Ishikawa (cell line): ENCODE measurements at regions not wholly inside any gene's neighbourhood (a gene's known extent, or its start where the extent isn't known, plus 50 kb on each side); places are given as distances from the start of the nearest gene placed in this dataset.

Source experiments
- CEBPB ChIP-seq: IDR thresholded peaks from 2 replicates; pipeline ENCODE4 v1.6.1; 2012
- CREB1 ChIP-seq: IDR thresholded peaks from 2 replicates; pipeline ENCODE4 v1.6.1; 2012; ENCODE audit warnings: low read depth
- EGR1 ChIP-seq: IDR thresholded peaks from 2 replicates; pipeline ENCODE4 v1.6.1; 2012
- EP300 ChIP-seq: IDR thresholded peaks from 2 replicates; pipeline ENCODE4 v1.6.1; 2012; ENCODE audit warnings: borderline replicate concordance
- FOXM1 ChIP-seq: IDR thresholded peaks from 2 replicates; pipeline ENCODE4 v1.6.1; 2012; ENCODE audit warnings: low read depth, borderline replicate concordance
- MAX ChIP-seq: IDR thresholded peaks from 2 replicates; pipeline ENCODE4 v1.6.1; 2012
- NFIC ChIP-seq: IDR thresholded peaks from 2 replicates; pipeline ENCODE4 v1.6.1; 2012
- RAD21 ChIP-seq: IDR thresholded peaks from 2 replicates; pipeline ENCODE4 v1.6.1; 2012; ENCODE audit warnings: low read depth
- TAF1 ChIP-seq: IDR thresholded peaks from 2 replicates; pipeline ENCODE4 v1.6.1; 2012; ENCODE audit warnings: low read depth, mild to moderate bottlenecking
- TCF12 ChIP-seq: IDR thresholded peaks from 2 replicates; pipeline ENCODE4 v1.6.1; 2012; ENCODE audit warnings: low read depth
- TEAD4 ChIP-seq: IDR thresholded peaks from 2 replicates; pipeline ENCODE4 v1.6.1; 2012
- YY1 ChIP-seq: IDR thresholded peaks from 2 replicates; pipeline ENCODE4 v1.6.1; 2012; ENCODE audit warnings: low read depth
- ZBTB7A ChIP-seq: IDR thresholded peaks from 2 replicates; pipeline ENCODE4 v1.6.1; 2012; ENCODE audit warnings: low read depth
- TF ChIP-seq, protein P1 (sequence below): IDR thresholded peaks from 2 replicates; pipeline ENCODE4 v1.6.1; 2012; ENCODE audit warnings: low read depth, mild to moderate bottlenecking
- TF ChIP-seq, protein P2 (sequence below): IDR thresholded peaks from 2 replicates; pipeline ENCODE4 v1.6.1; 2012

- TF ChIP-seq RAD21 (no peak), EP300 (no peak), YY1 (no peak), MAX (no peak), TCF12 (no peak), CREB1 (no peak), ZBTB7A (no peak), TEAD4 (no peak)
Observed at GRCh38 chr5:11958321-11958720, 54.1 kb upstream of the CTNND2 start.

- TF ChIP-seq ZBTB7A: no peak
- TF ChIP-seq, protein P1, sequence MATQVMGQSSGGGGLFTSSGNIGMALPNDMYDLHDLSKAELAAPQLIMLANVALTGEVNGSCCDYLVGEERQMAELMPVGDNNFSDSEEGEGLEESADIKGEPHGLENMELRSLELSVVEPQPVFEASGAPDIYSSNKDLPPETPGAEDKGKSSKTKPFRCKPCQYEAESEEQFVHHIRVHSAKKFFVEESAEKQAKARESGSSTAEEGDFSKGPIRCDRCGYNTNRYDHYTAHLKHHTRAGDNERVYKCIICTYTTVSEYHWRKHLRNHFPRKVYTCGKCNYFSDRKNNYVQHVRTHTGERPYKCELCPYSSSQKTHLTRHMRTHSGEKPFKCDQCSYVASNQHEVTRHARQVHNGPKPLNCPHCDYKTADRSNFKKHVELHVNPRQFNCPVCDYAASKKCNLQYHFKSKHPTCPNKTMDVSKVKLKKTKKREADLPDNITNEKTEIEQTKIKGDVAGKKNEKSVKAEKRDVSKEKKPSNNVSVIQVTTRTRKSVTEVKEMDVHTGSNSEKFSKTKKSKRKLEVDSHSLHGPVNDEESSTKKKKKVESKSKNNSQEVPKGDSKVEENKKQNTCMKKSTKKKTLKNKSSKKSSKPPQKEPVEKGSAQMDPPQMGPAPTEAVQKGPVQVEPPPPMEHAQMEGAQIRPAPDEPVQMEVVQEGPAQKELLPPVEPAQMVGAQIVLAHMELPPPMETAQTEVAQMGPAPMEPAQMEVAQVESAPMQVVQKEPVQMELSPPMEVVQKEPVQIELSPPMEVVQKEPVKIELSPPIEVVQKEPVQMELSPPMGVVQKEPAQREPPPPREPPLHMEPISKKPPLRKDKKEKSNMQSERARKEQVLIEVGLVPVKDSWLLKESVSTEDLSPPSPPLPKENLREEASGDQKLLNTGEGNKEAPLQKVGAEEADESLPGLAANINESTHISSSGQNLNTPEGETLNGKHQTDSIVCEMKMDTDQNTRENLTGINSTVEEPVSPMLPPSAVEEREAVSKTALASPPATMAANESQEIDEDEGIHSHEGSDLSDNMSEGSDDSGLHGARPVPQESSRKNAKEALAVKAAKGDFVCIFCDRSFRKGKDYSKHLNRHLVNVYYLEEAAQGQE: no peak
- no peak for TF ChIP-seq FOXM1
- no peak for TF ChIP-seq YY1
- TF ChIP-seq RAD21: no peak
- TF ChIP-seq CREB1: no peak
- TF ChIP-seq NFIC: no peak
- no peak for TF ChIP-seq CEBPB
- TF ChIP-seq, protein P2, sequence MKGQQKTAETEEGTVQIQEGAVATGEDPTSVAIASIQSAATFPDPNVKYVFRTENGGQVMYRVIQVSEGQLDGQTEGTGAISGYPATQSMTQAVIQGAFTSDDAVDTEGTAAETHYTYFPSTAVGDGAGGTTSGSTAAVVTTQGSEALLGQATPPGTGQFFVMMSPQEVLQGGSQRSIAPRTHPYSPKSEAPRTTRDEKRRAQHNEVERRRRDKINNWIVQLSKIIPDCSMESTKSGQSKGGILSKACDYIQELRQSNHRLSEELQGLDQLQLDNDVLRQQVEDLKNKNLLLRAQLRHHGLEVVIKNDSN: no peak
- no peak for TF ChIP-seq EP300
- TF ChIP-seq TAF1: no peak
- no peak for TF ChIP-seq TCF12
- TF ChIP-seq EGR1: no peak
Observed at GRCh38 chr5:11955331-11955730, 51.1 kb upstream of the CTNND2 start.
